G401 (cell line): ENCODE measurements at regions not wholly inside any gene's neighbourhood (a gene's known extent, or its start where the extent isn't known, plus 50 kb on each side); places are given as distances from the start of the nearest gene placed in this dataset.
A peak's percentile ranks its signal among the peaks of the same experiment; 100 is the strongest.

Source experiments
- DNase-seq: peaks from one replicate; pipeline ENCODE4 v3.0.0-alpha.2; 2015; ENCODE audit warnings: low spot score
- in situ Hi-C: cut with HindIII; loops from 2 replicates; pipeline ENCODE4 v1.10.0; 2016; ENCODE audit warnings: low sequenced_read_pairs, mixed read lengths

DNA sequence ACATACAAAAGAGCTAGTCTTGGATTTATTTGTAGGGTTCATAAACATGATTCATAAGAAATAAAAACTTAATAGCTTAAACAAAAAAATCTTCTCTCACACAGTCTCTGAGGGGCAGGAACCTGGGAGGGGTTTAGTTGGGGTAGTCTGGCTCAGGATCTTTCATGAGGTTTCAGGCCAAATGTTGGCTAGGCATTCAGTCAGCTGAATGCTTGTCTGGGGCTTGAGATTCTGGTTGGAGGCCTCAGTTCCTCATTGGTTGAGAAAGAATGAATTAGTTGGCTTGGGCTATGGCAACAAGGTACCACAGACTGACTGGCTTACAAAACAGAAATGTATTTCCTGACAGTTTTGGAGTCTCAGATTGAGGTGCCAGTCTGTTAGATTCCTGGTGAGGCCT is 74.3 kb downstream of the ANKRD7 start:
- in situ Hi-C loops = no loop called here
- DNase-seq = no peak

DNA sequence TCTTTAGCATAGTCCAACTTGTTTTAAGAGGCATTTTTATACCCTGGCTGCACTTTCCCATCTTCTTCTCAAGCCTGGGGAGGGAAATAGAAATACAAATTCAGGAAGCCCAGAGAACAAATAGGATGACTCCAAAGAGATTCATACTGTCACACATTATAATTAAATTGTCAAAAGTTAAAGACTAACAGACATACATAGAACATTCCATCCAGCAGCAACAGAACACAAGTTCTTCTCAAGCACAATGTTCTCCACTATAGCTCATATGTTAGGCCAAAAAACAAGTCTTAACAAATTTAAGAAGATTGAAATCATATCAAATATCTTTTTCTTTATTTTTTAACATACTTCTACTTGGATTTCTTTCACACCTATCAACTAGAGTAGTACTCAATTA is 75.7 kb downstream of the ANKRD7 start:
- in situ Hi-C loops = no loop called here
- no peak for DNase-seq

DNA sequence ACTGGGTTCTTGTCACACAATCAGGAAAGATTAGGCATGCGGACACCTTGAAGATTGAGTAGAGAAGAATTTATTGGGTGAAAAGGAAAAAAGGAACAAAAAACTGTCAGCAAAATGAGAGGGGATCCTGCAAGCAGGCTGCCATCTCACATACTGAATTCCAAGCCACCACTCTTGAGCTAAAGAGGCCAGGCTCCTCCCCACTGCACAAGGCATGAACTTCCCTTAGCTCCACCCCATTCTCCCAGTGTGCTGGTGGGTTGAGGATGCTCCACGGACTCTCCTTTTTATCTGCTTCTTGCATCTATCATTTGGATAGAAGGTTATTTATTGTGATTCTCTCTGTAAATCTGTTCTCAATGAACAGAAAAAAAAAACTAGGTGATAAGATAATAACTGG is 79.6 kb downstream of the ANKRD7 start:
- DNase-seq = no peak
- in situ Hi-C loops = no loop called here

DNA sequence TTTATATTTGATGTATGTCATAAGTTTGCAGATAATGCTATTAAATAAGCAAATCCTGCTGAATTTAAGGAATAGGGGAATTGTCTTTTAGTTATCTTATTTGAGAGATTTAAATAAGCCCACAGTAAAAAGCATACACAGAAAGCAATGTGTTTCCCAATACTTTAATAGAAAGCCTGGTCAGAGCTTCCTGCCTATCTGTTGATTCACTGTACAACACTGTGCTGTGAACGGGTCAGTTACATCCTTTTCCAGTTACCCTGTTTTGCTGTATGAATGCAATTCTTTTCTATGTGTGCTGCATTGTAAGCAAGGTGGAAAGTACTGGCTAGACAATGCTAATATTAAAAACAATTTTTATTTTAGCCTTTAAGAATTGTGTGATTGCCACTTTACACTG is 81.2 kb downstream of the ANKRD7 start:
- in situ Hi-C loops = no loop called here
- DNase-seq = no peak

DNA sequence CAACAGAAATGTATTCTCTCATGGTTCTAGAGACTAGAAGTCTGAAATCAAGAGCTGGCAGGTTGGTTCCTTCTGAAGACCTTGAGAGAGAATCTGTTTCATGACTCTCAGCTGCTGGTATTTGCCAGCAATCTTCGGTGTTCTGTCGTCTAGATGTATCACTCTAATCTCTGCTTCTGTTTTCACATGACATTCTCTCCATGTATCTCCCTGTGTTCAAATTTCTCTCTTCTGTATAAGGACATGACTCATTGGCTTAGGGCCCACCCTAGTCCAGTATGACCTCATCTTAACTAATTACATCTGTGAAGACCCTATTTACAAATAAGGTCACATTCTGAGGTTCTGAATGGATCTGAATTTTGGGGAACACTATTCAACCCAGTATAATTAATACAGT is 82.3 kb downstream of the ANKRD7 start:
- DNase-seq = no peak
- in situ Hi-C loops = no loop called here

DNA sequence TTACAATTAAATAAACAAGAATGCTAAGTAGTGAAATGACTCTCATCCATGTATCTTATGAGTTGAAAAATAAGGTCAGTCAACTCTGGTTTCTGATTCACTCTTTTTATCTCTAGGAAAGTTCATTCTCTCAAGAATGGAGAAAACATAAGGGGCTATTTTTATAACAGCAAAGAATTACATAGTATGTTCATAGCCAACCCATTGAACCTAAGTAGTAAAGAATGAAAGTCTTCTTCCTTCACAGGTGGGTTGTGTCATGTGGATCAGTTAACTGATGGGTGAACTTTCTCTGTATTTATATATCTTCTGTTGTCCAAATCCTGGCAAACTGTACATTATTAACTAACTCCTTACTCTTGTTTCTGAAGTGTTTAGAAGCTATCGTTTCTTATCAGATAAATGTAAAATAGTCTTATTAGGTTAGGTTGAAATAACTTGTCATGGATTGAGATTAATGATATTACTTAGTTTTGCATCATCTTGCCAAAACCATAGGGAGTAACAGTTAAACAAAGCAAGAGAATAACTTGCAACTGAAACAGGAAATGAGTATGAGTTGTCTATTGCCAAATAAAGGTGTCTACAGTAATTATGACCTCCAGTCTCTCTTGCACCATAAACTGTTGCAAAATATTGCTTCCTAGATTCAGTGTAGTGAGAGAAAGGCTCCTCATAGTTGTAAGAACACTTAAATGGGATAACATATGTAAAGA is 86.8 kb downstream of the ANKRD7 start:
- DNase-seq = no peak
- in situ Hi-C loops = no loop called here

DNA sequence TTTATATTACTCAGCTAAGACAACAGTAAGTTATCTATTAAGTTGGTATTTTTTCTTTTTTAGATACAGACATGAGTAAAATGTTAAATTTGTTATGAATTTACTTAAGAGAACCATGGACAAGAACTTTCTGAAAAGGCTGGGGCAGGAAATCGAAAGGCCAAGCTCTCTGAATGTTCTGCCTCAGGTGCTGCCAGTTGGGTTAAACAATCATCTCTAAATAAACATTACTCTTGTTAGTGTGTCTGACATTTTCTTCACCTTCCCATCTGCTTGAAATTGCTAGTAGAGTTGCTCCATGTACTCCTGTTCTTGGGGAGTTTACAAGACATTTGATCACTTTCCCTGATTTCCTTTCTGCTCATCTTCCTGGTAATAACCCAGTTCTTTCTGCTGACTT is 87.5 kb downstream of the ANKRD7 start:
- in situ Hi-C loops = no loop called here
- no peak for DNase-seq

DNA sequence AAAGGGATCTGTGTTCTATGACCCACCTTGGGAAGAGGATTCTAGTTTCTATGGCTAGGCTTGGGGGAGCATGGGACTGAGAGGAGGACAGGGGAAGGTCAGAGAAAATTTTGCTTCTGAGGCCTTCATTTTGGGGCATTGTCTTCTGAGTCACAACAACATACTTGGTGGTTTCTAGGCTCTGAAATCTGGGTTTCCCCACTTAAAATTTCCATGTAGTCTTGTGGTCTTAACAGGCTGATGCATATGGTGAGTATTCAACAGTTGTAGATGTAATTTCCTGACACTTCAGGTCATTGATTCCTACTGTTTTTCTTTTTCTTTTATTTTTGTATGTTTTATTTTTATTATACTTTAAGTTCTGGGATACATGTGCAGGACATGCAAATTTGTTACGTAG is 88.5 kb downstream of the ANKRD7 start:
- in situ Hi-C loops = no loop called here
- no peak for DNase-seq

DNA sequence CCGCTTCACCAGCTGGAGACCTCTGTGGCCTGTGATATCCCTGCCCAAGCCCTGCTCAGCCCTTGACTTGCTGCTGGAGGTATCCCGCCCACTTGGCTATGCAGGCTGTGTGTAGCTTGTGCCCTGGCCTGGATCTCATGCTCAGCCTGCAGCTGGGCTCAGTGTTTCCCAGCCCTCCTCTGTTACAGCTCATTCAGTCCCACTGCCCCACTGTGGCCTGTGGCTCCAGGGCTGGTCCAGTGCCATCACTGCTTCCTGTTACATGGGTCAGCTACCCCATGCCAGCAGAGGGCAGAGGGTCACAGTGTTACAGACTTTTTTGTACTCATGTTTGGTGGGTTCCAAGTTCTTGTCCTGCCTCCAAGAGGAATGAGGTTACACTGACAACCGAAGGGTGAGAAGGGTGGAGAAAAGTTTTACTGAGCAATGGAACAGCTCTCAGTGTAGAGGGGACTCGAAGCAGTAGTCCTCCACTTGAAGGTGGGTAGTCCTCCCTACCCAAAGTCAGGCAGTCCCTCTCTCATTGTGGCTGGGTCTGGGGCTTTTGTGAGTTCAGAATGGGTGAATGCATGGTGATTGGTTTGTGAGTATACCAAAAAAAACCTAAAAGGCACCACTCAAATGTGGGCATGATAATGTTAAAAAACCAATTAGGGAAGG is 100.4 kb downstream of the ANKRD7 start:
- in situ Hi-C loops = no loop called here
- DNase-seq = no peak

DNA sequence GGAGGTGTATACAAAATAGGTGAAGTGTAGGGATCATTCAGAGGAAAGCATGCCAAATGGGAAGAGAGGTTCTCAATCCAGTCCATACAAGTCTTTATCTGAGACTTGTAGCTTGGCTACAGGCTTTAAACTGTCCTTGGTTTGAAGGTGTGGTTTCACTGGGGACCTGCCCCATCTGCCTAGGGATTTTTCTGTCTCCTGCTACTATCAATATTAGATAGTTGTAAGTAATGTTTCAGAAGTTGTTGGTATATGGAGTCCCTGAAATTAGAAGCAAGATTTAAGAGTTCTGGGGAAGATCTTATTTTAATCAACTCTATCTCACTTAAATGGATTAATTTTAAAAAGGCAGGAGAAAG is 100.9 kb downstream of the ANKRD7 start:
- in situ Hi-C loops = no loop called here

DNA sequence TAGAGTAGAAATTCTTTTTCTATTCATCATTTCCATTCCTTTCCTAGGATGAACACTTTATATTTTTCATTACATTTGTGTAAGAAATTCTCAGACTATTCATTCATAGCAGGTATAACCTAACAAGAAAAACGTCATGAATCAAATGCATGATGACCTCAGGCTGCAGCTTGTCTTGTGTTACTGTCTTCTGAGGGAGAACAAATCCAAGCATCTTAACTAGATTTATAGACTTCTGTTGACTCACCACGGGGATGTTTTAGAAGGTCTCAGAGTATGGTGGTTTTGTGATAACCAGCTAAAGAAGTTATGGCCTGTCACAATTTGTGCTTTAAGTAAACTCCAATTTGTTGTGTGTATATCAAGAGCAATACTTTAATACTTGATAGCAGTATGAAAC is 102.7 kb downstream of the ANKRD7 start:
- DNase-seq = no peak
- in situ Hi-C loops = no loop called here

More for the DNA sequence above, 100.9 kb downstream of the ANKRD7 start:
- no peak for DNase-seq

DNA sequence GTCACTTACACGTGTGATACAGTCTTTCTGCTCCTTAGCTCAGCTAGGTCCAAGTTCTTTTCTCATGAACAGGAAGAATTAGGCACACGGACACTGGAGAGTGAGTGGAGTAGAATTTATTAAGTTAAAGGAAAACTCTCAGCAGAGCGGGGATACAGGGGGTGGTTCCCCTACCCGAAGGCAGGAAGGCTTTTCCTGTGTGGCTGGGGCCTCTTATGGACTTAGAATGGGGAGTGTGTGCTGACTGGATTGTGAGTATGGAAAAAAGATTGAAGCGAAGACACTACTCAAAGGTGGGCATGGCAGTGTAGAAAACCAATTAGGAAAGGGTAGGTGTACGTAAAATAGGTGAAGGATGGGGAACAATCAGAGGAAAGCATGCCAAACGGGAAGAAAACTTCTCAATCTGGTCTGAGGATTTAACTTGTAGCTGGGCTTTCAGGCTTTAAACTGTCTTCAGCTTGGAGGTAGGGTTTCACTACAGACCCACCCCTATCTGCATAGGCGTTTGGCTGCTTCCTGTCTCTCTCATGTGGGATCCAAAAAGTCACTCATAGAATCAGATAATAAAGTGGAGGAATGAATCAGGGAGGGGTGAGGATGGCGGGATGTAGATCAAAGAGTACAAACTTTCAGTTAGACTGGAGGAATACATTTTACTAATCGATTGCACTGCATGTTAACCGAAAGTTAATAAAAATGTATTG is 104.2 kb downstream of the ANKRD7 start:
- in situ Hi-C loops = no loop called here
- no peak for DNase-seq

DNA sequence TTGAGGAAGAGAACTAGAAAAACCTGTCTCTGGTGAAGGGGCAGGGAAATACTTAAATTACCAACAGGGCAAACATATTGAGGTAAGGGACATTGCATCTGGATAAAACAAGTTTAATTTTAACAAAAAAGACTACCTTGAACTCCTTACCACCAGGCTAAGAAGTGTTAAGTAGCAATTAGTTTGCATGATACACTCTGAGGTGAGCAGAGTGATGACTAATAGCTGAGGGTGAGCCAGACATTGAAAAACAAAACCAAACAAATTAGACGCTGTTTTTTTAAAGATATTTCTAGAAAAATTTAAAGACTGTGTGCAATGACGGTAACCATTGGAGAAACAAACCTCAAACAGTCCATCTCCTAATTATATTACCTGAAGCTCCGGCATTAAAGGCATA is 105.9 kb downstream of the ANKRD7 start:
- in situ Hi-C loops = no loop called here
- no peak for DNase-seq

DNA sequence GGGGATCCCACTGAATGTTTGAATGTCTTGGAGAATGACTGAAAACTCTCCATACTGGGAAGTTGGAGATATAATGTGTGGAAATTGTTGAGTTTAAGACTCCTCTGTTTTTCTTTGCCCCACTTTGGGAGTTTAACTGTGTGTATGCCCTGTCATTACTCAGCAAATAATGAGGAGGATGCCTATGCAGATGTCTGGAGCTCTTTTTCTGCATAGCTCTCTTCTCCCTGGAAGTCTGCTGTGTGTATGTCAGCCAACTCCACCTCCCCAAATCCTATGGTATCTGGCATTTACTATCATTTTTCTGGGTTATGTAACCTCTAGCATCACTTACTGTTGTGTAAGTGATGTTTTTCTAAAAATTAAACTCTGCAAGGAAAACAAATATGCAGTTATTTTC is 122.2 kb downstream of the ANKRD7 start:
- no peak for DNase-seq
- in situ Hi-C loops = no loop called here

DNA sequence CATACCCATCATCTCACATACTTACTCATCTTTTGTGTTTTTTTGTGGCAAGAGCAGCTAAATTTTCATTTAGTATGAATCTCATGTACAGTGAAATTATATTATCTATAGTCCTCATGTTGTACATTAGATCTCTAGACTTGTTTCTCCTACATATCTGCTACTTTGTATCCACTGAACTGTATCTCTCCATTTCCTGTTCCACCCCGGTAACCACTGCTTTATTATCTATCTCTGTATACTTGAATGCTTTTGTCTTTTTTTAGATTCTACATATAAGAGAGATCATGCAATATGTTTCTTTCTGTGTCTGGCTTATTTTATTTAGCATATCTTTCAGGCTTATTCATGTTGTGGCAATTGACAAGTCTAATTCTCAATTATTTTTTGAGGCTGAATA is 125.1 kb downstream of the ANKRD7 start:
- in situ Hi-C loops = no loop called here

DNA sequence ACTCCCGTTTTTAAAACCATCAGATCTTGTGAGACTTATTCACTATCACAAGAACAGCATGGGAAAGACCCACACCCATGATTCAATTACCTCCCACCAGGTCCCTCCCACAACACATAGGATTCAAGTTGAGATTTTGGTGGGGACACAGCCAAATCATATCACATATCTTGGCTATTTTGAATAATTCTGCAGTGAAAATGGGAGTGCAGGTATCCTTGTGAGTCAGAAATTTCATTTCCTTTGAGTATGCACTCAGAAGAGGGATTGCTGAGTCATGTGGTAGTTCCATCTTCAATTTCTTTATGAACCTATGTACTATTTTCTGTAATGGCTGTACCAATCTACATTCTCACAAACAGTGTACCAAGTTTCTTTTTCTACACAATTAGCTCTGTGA is 125.8 kb downstream of the ANKRD7 start:
- in situ Hi-C loops = no loop called here
- DNase-seq = no peak

More for the DNA sequence above, 125.1 kb downstream of the ANKRD7 start:
- no peak for DNase-seq

DNA sequence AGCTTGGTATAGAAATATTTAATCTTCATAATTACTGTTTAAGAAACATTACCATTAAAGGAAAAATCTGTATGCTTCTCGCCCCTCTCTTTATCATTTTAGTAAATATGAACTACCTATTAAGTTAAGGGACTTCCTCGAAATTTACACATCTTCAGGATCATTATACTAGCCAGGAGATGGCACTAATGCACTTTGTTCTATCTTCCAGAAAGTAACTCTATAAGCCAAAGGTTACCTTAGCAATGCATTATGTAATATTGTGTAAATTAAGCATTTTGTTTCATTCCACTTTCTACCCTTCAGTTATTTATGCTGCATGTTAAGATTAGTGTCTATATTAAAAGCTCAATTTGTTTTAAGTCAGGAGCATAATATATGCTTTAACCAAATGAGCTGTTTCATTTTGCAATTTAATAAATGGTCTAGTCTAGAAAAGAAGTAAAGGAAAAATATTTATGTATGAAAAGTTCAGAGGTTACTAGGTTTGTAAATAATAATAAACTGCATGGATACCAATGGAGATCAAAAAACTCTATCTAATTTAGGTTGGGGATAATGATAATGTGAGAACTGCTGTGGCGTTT is 128.5 kb downstream of the ANKRD7 start:
- in situ Hi-C loops = no loop called here

DNA sequence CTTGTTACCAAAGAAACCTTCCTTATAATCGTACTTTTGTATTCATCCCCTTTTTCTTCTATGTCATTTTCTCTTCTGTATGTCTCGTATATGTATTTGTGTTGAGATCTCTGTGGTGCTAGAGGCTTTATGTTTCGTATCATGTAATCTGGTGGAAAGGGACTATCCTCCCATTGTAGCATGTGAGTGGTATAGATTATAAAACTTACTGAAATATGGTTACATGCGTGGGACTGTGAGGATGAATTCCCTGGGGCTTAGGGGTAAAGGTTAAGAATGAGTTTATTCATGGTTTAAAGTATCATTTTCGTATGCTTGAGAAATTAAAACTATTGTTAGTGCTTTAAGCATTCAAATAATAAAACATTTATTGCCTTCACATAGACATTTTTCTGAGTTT is 141.9 kb downstream of the ANKRD7 start:
- in situ Hi-C loops = no loop called here

More for the DNA sequence above, 128.5 kb downstream of the ANKRD7 start:
- DNase-seq = peak; percentile 77

DNA sequence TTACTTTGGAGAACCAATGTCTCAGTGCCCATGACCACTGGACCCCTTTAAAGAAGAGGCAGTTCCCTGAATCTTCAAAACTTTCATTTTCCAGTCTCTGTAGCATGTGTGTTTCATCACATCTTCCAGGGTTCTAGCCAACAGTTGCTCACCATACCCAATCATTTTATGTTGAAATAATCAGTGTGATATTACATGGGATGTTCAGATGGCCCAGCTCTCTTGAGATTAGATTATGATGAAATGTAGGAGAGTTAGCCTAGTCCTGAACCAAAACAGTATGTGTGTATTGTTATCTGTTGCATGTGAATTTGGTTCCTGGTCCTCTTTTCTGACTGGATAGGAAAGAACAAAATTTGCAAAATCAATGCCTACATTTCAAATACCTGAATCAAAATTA is 144.5 kb downstream of the ANKRD7 start:
- DNase-seq = no peak
- in situ Hi-C loops = no loop called here

More for the DNA sequence above, 141.9 kb downstream of the ANKRD7 start:
- DNase-seq = no peak

DNA sequence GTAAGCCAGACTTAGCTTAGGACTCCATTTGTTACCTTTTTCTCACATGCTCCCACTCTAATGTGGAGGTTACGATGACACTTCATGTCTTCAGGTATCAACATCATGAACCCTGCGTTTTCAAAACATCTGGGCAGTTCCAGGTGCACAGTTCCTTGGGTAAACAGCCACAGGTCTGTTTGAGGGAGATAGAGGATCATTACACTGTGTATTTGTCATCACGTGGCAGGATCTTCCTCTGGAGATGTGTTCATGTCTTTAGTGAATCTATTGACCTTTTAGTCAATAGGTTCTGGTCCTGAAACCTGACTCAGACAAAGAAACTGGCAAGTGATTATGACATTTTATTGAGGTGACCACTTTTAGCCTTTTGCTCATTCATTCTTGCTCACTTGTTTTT is 145.5 kb downstream of the ANKRD7 start:
- in situ Hi-C loops = no loop called here
- DNase-seq = no peak
